ENCODE measurements at regions not wholly inside any gene's neighbourhood (a gene's known extent, or its start where the extent isn't known, plus 50 kb on each side); places are given as distances from the start of the nearest gene placed in this dataset.

DNA sequence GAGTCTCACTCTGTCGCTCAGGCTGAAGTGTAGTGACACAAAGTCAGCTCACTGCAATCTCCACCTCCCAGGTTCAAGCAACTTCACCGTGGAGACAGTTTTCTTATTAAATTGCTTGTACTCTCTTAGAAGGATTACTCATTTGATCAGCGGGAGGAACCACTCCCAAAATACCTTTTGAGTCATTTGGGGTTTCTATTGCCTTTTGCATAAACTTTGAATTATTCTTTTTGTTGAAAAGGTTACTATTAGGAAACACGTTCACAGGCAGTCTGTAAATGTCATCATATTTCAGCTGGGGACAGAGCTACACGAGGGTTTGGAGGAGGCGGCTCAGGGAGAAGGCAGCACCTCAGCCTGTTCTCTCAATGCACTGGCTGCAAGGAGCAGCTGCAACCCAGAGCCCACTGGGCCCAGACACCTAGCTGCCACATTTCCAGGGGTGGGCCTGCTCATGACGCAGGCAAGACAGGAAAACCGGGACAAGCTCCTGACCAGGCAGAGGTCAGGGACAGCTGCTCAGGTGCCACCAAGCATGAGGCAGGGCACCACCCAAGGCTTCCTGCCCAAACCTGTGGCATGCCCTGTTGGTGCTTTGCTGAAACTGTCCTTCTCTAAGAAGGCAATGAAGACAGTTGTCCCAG is 205.9 kb downstream of the BMP7 start:
- Histone ChIP-seq H2AK5ac (ENCODE audit: low read length) (no peak overlapping the region), H3K4me1 (ENCODE audit: control insufficient read depth, low read depth, low read length) (no peaks in the 10 kb centered on the region), H3K4ac (ENCODE audit: low read depth, low read length) (no peak overlapping the region), H3K79me2 (ENCODE audit: control insufficient read depth, insufficient read depth, low read length) (no peaks in the 10 kb centered on the region), H4K5ac (ENCODE audit: low read length) (no peak overlapping the region), H3K9ac (ENCODE audit: low read length) (no peak overlapping the region), H2BK120ac (ENCODE audit: low read depth, low read length) (no peak overlapping the region), H3K4me3 (ENCODE audit: low read length) (no peak overlapping the region), H4K8ac (ENCODE audit: low read depth, low read length) (no peak overlapping the region), H3K18ac (ENCODE audit: low read length) (no peak overlapping the region), H2BK15ac (replicated peaks; ENCODE audit: low read depth) (no peak overlapping the region), H3K56ac (ENCODE audit: low read length) (no peak overlapping the region), H3K79me1 (ENCODE audit: low read length) (no peaks in the 10 kb centered on the region), H3K23ac (ENCODE audit: low read length) (no peak overlapping the region), H3K36me3 (ENCODE audit: control insufficient read depth, insufficient read depth, low read length) (no peaks in the 10 kb centered on the region), H3K27me3 (ENCODE audit: insufficient read depth, low read length, poor library complexity) (no peaks in the 10 kb centered on the region), H3K27ac (ENCODE audit: low read depth, low read length) (no peak overlapping the region), H2BK5ac (ENCODE audit: low read length) (no peak overlapping the region), H3K4me2 (ENCODE audit: low read length) (no peak overlapping the region)
- DNase-seq = no peak
- WGBS (ENCODE audit: extremely low coverage, insufficient coverage, low lambda C conversion rate) = no CpG with 5 or more reads among the region's 8 CpGs

DNA sequence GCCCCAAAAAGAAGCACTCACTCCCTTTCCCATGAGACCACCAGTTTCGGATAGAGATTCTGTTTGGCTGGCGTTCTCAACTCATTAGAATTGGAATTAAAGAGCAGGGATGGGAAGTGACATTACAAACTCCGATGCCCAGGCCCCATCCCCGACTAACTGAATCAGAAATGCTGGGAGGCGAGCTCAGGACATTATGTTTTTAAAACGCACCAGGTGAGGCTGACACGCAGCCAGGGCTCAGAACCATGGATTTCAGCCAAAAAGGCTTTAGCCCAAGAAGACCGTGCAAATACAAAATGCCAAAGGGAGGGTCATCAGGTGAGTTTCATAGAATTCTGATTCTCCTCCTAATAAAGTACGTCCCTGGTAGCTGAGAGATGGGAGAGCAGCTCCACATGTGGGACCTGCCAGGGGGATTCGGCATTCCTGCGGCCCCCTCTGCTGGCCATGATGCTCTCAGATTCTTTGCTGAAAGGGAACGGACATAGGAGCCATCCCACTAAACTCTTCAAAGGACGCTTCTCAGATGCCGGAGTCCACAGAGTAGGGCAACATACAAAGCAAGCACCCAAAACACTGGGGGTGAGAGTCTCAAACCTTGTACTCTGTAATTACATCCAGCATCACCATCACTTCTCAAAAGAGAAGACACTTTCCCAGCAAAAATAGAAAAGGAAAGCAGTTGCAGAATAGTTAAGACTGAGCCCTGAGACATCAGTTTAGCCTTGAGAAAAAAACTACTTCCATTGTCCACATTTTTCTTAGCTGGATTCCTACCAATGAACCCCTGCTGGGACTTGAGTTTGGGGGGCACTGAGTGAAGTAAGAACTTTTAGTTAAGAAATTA is 205.2 kb downstream of the BMP7 start:
- WGBS (ENCODE audit: extremely low coverage, insufficient coverage, low lambda C conversion rate) = no CpG with 5 or more reads among the region's 14 CpGs
- peak; percentile 75 for DNase-seq

DNA sequence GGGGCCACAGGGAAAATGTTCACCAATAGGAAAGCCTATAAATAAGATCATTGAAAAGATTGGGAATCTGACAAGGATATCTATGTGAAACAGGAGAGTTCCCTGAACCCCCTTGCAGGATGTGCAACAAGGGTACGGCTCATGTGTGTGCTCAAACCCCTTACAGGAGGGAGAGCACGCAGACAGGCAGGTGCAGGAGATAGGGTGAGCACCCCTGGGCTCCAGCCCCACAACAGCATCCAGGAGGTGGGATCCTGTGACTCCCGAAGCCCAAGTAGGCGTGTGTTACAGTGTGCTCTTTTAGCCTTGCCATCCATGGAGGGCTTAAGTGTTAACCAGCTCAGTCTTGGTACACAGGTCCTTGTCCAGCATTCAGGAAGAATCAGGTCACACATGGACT is 204.2 kb downstream of the BMP7 start:
- Histone ChIP-seq H4K5ac (ENCODE audit: low read length) (no peak overlapping the region), H3K4ac (ENCODE audit: low read depth, low read length) (no peak overlapping the region), H4K8ac (ENCODE audit: low read depth, low read length) (no peak overlapping the region), H3K23ac (ENCODE audit: low read length) (no peak overlapping the region), H3K18ac (ENCODE audit: low read length) (no peak overlapping the region), H2BK120ac (ENCODE audit: low read depth, low read length) (no peak overlapping the region), H3K79me1 (ENCODE audit: low read length) (no peaks in the 10 kb centered on the region), H3K4me2 (ENCODE audit: low read length) (no peak overlapping the region), H3K27ac (ENCODE audit: low read depth, low read length) (no peak overlapping the region), H2AK5ac (ENCODE audit: low read length) (no peak overlapping the region), H2BK15ac (replicated peaks; ENCODE audit: low read depth) (no peak overlapping the region), H2BK5ac (ENCODE audit: low read length) (no peak overlapping the region), H3K27me3 (ENCODE audit: insufficient read depth, low read length, poor library complexity) (no peaks in the 10 kb centered on the region), H3K4me3 (ENCODE audit: low read length) (no peak overlapping the region), H3K4me1 (ENCODE audit: control insufficient read depth, low read depth, low read length) (no peaks in the 10 kb centered on the region), H3K79me2 (ENCODE audit: control insufficient read depth, insufficient read depth, low read length) (no peaks in the 10 kb centered on the region), H3K36me3 (ENCODE audit: control insufficient read depth, insufficient read depth, low read length) (no peaks in the 10 kb centered on the region), H3K56ac (ENCODE audit: low read length) (no peak overlapping the region), H3K9ac (ENCODE audit: low read length) (no peak overlapping the region)
- WGBS (ENCODE audit: extremely low coverage, insufficient coverage, low lambda C conversion rate) = no CpG with 5 or more reads among the region's 4 CpGs
- no peak for DNase-seq

More for the DNA sequence above, 205.2 kb downstream of the BMP7 start:
- no peak overlapping the region for H3K56ac ChIP-seq (ENCODE audit: low read length)
- H3K4me2 ChIP-seq (ENCODE audit: low read length) = no peak overlapping the region
- H2BK120ac ChIP-seq (ENCODE audit: low read depth, low read length) = no peak overlapping the region
- no peak overlapping the region for H2AK5ac ChIP-seq (ENCODE audit: low read length)
- H3K36me3 ChIP-seq (ENCODE audit: control insufficient read depth, insufficient read depth, low read length) = no peaks in the 10 kb centered on the region
- no peak overlapping the region for H3K4ac ChIP-seq (ENCODE audit: low read depth, low read length)
- H4K8ac ChIP-seq (ENCODE audit: low read depth, low read length) = no peak overlapping the region
- H3K79me1 ChIP-seq (ENCODE audit: low read length) = no peaks in the 10 kb centered on the region
- H3K79me2 ChIP-seq (ENCODE audit: control insufficient read depth, insufficient read depth, low read length) = no peaks in the 10 kb centered on the region
- no peak overlapping the region for H3K18ac ChIP-seq (ENCODE audit: low read length)
- H3K23ac ChIP-seq (ENCODE audit: low read length) = no peak overlapping the region
- no peak overlapping the region for H2BK15ac ChIP-seq (replicated peaks; ENCODE audit: low read depth)
- no peak overlapping the region for H3K9ac ChIP-seq (ENCODE audit: low read length)
- no peaks in the 10 kb centered on the region for H3K4me1 ChIP-seq (ENCODE audit: control insufficient read depth, low read depth, low read length)
- no peak overlapping the region for H4K5ac ChIP-seq (ENCODE audit: low read length)
- H3K27me3 ChIP-seq (ENCODE audit: insufficient read depth, low read length, poor library complexity) = no peaks in the 10 kb centered on the region
- H3K27ac ChIP-seq (ENCODE audit: low read depth, low read length) = no peak overlapping the region
- no peak overlapping the region for H2BK5ac ChIP-seq (ENCODE audit: low read length)
- no peak overlapping the region for H3K4me3 ChIP-seq (ENCODE audit: low read length)

DNA sequence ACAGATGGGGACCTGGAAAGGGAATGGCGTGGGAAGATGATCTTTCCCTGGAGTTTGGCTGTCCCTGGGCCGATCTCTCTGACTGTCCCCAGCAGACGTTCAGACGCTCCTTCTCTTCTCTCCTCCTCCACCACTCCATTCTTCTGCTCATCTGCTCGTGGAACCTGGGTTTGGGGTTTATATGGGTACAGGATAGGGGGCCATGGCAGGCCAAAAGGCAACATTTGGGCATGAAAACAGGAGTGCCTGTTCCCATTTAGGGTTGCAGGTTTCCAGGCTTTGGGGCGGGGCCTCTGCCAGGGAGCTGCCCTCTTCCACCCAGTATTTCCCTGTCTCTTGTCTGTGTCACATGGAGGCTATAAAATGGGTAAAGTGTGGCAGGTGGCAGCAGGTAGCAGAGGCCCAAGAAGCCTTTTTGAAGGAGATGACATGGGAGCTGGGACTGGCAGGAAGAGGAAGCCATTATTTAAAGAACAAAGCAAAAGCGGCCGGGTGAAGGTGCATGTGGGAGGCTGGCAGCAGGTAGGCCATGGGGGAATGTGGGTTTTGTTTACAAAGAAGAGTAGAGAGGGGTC is 203.7 kb downstream of the BMP7 start:
- Histone ChIP-seq H2BK15ac (replicated peaks; ENCODE audit: low read depth) (no peak overlapping the region), H3K4ac (ENCODE audit: low read depth, low read length) (no peak overlapping the region), H3K18ac (ENCODE audit: low read length) (no peak overlapping the region), H4K5ac (ENCODE audit: low read length) (no peak overlapping the region), H3K79me2 (ENCODE audit: control insufficient read depth, insufficient read depth, low read length) (no peaks in the 10 kb centered on the region), H3K4me1 (ENCODE audit: control insufficient read depth, low read depth, low read length) (no peaks in the 10 kb centered on the region), H2AK5ac (ENCODE audit: low read length) (no peak overlapping the region), H3K36me3 (ENCODE audit: control insufficient read depth, insufficient read depth, low read length) (no peaks in the 10 kb centered on the region), H3K23ac (ENCODE audit: low read length) (no peak overlapping the region), H2BK120ac (ENCODE audit: low read depth, low read length) (no peak overlapping the region), H3K4me2 (ENCODE audit: low read length) (no peak overlapping the region), H4K8ac (ENCODE audit: low read depth, low read length) (no peak overlapping the region), H2BK5ac (ENCODE audit: low read length) (no peak overlapping the region), H3K4me3 (ENCODE audit: low read length) (no peak overlapping the region), H3K56ac (ENCODE audit: low read length) (no peak overlapping the region), H3K9ac (ENCODE audit: low read length) (no peak overlapping the region), H3K27me3 (ENCODE audit: insufficient read depth, low read length, poor library complexity) (no peaks in the 10 kb centered on the region), H3K79me1 (ENCODE audit: low read length) (no peaks in the 10 kb centered on the region), H3K27ac (ENCODE audit: low read depth, low read length) (no peak overlapping the region)
- no peak for DNase-seq
- WGBS (ENCODE audit: extremely low coverage, insufficient coverage, low lambda C conversion rate) = no CpG with 5 or more reads among the region's 8 CpGs

- H3K23ac ChIP-seq (ENCODE audit: low read length) = no peak overlapping the region
- no peak overlapping the region for H3K56ac ChIP-seq (ENCODE audit: low read length)
- H3K4me2 ChIP-seq (ENCODE audit: low read length) = no peak overlapping the region
- H3K4me3 ChIP-seq (ENCODE audit: low read length) = no peak overlapping the region
- DNase-seq = no peak
- no peaks in the 10 kb centered on the region for H3K79me2 ChIP-seq (ENCODE audit: control insufficient read depth, insufficient read depth, low read length)
- H4K5ac ChIP-seq (ENCODE audit: low read length) = no peak overlapping the region
- no peak overlapping the region for H3K4ac ChIP-seq (ENCODE audit: low read depth, low read length)
- no peak overlapping the region for H2BK5ac ChIP-seq (ENCODE audit: low read length)
- H3K36me3 ChIP-seq (ENCODE audit: control insufficient read depth, insufficient read depth, low read length) = no peaks in the 10 kb centered on the region
- no peak overlapping the region for H4K8ac ChIP-seq (ENCODE audit: low read depth, low read length)
- no peak overlapping the region for H2BK15ac ChIP-seq (replicated peaks; ENCODE audit: low read depth)
- no peaks in the 10 kb centered on the region for H3K79me1 ChIP-seq (ENCODE audit: low read length)
- no CpG with 5 or more reads among the region's 5 CpGs for whole genome bisulfite sequencing (ENCODE audit: extremely low coverage, insufficient coverage, low lambda C conversion rate)
- no peak overlapping the region for H3K27ac ChIP-seq (ENCODE audit: low read depth, low read length)
- no peak overlapping the region for H2BK120ac ChIP-seq (ENCODE audit: low read depth, low read length)
- H3K27me3 ChIP-seq (ENCODE audit: insufficient read depth, low read length, poor library complexity) = no peaks in the 10 kb centered on the region
- H3K4me1 ChIP-seq (ENCODE audit: control insufficient read depth, low read depth, low read length) = no peaks in the 10 kb centered on the region
- no peak overlapping the region for H2AK5ac ChIP-seq (ENCODE audit: low read length)
- no peak overlapping the region for H3K18ac ChIP-seq (ENCODE audit: low read length)
- no peak overlapping the region for H3K9ac ChIP-seq (ENCODE audit: low read length)
Measured at GRCh38 chr20:57064836-57065235, 201.6 kb downstream of the BMP7 start.
